ENCODE measurements at regions not wholly inside any gene's neighbourhood (a gene's known extent, or its start where the extent isn't known, plus 50 kb on each side); places are given as distances from the start of the nearest gene placed in this dataset.

- H3K9me3 ChIP-seq (ENCODE audit: low read length), result no peaks in the 10 kb centered on the region
- H3K9me2 ChIP-seq (ENCODE audit: insufficient read depth, low read length), result no peaks in the 10 kb centered on the region
- no peaks in the 10 kb centered on the region for H3K36me3 ChIP-seq (ENCODE audit: insufficient read depth, low read length)
- H3F3A ChIP-seq (ENCODE audit: insufficient read depth, low read length, poor library complexity, severe bottlenecking), result no peaks in the 10 kb centered on the region
- no peak overlapping the region for H3K4me3 ChIP-seq (ENCODE audit: low read length)
- no peaks in the 10 kb centered on the region for H3K27me3 ChIP-seq (ENCODE audit: insufficient read depth, low read depth, low read length)
- H3K9ac ChIP-seq (ENCODE audit: low read length), result no peak overlapping the region
- TF ChIP-seq, protein P1, sequence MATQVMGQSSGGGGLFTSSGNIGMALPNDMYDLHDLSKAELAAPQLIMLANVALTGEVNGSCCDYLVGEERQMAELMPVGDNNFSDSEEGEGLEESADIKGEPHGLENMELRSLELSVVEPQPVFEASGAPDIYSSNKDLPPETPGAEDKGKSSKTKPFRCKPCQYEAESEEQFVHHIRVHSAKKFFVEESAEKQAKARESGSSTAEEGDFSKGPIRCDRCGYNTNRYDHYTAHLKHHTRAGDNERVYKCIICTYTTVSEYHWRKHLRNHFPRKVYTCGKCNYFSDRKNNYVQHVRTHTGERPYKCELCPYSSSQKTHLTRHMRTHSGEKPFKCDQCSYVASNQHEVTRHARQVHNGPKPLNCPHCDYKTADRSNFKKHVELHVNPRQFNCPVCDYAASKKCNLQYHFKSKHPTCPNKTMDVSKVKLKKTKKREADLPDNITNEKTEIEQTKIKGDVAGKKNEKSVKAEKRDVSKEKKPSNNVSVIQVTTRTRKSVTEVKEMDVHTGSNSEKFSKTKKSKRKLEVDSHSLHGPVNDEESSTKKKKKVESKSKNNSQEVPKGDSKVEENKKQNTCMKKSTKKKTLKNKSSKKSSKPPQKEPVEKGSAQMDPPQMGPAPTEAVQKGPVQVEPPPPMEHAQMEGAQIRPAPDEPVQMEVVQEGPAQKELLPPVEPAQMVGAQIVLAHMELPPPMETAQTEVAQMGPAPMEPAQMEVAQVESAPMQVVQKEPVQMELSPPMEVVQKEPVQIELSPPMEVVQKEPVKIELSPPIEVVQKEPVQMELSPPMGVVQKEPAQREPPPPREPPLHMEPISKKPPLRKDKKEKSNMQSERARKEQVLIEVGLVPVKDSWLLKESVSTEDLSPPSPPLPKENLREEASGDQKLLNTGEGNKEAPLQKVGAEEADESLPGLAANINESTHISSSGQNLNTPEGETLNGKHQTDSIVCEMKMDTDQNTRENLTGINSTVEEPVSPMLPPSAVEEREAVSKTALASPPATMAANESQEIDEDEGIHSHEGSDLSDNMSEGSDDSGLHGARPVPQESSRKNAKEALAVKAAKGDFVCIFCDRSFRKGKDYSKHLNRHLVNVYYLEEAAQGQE (IDR thresholded peaks at IDR 0.05; ENCODE audit: borderline replicate concordance), result no peak
- TF ChIP-seq SMC3 (conservative IDR thresholded peaks at IDR 0.05; ENCODE audit: poor library complexity), result no peak
- TF ChIP-seq EP300 (conservative IDR thresholded peaks at IDR 0.05; ENCODE audit: poor library complexity, severe bottlenecking), result no peak
- no peak for TF ChIP-seq POLR2AphosphoS5 (IDR thresholded peaks at IDR 0.05)
- no peak for TF ChIP-seq MXI1 (conservative IDR thresholded peaks at IDR 0.05; ENCODE audit: poor library complexity, severe bottlenecking)
- TF ChIP-seq CTCF (IDR thresholded peaks at IDR 0.05; ENCODE audit: poor library complexity, severe bottlenecking), result no peak
- no peak for TF ChIP-seq RAD21 (conservative IDR thresholded peaks at IDR 0.05)
- TF ChIP-seq TAF1 (IDR thresholded peaks at IDR 0.05; ENCODE audit: low read depth), result no peak
- TF ChIP-seq EZH2 (IDR thresholded peaks at IDR 0.05; ENCODE audit: borderline replicate concordance, insufficient read depth, low read length, poor library complexity, severe bottlenecking), result no peak
- H3K27ac ChIP-seq (ENCODE audit: low read length), result no peak overlapping the region
- H3K4me2 ChIP-seq (ENCODE audit: low read length), result no peak overlapping the region
- no peaks in the 10 kb centered on the region for H4K20me1 ChIP-seq (ENCODE audit: insufficient read depth)
- no peak overlapping the region for H2AFZ ChIP-seq (ENCODE audit: low read depth, low read length)
- H3K79me2 ChIP-seq (replicated peaks; ENCODE audit: insufficient read depth, low read length), result no peaks in the 10 kb centered on the region
These were observed 448.4 kb downstream of the HACE1 start for GRCh38 chr6:104411302-104411701.

- no peak overlapping the region for H2AFZ ChIP-seq (ENCODE audit: low read depth, low read length)
- no peaks in the 10 kb centered on the region for H3F3A ChIP-seq (ENCODE audit: insufficient read depth, low read length, poor library complexity, severe bottlenecking)
- H3K27ac ChIP-seq (ENCODE audit: low read length), result no peak overlapping the region
- no peak overlapping the region for H3K9ac ChIP-seq (ENCODE audit: low read length)
- no peak overlapping the region for H3K4me3 ChIP-seq (ENCODE audit: low read length)
- no peaks in the 10 kb centered on the region for H3K9me3 ChIP-seq (ENCODE audit: low read length)
- no peaks in the 10 kb centered on the region for H3K9me2 ChIP-seq (ENCODE audit: insufficient read depth, low read length)
- H3K79me2 ChIP-seq (replicated peaks; ENCODE audit: insufficient read depth, low read length), result no peaks in the 10 kb centered on the region
- no peak overlapping the region for H3K4me2 ChIP-seq (ENCODE audit: low read length)
- H4K20me1 ChIP-seq (ENCODE audit: insufficient read depth), result no peaks in the 10 kb centered on the region
- H3K27me3 ChIP-seq (ENCODE audit: insufficient read depth, low read depth, low read length), result no peaks in the 10 kb centered on the region
- TF ChIP-seq SMC3 (conservative IDR thresholded peaks at IDR 0.05; ENCODE audit: poor library complexity) (no peak), TAF1 (IDR thresholded peaks at IDR 0.05; ENCODE audit: low read depth) (no peak), MXI1 (conservative IDR thresholded peaks at IDR 0.05; ENCODE audit: poor library complexity, severe bottlenecking) (no peak), POLR2AphosphoS5 (IDR thresholded peaks at IDR 0.05) (no peak), CTCF (IDR thresholded peaks at IDR 0.05; ENCODE audit: poor library complexity, severe bottlenecking) (no peak), RAD21 (conservative IDR thresholded peaks at IDR 0.05) (no peak), EP300 (conservative IDR thresholded peaks at IDR 0.05; ENCODE audit: poor library complexity, severe bottlenecking) (no peak), EZH2 (IDR thresholded peaks at IDR 0.05; ENCODE audit: borderline replicate concordance, insufficient read depth, low read length, poor library complexity, severe bottlenecking) (no peak)
- TF ChIP-seq, protein P1 (IDR thresholded peaks at IDR 0.05; ENCODE audit: borderline replicate concordance), result no peak
- H3K36me3 ChIP-seq (ENCODE audit: insufficient read depth, low read length), result no peaks in the 10 kb centered on the region
These were observed 449.8 kb downstream of the HACE1 start for GRCh38 chr6:104409913-104410312.
